ENCODE measurements at regions not wholly inside any gene's neighbourhood (a gene's known extent, or its start where the extent isn't known, plus 50 kb on each side); places are given as distances from the start of the nearest gene placed in this dataset.

DNA sequence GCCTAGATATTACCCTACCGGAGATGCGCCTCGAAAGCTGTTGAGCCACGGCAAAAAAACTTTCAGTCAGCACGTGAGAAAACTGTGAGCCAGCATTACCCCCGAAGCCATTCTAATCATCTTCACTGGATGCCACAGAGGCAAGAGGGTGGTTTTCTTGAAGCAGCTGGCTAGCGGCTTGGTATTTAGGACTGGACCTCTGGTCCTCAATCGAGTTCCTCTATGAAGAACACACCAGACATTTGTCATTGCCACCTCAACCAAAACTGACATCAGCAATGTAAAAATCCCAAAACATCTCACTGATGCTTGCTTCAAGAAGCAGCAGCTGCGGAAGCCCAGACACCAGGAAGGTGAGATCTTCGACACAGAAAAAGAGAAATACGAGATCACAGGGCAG, 52.8 kb upstream of the SLC66A3 start:
- TF ChIP-seq CTCF (IDR thresholded peaks at IDR 0.05; ENCODE audit: insufficient read depth in 1 of 2, low read depth in 1 of 2, low read length in 1 of 2, severe bottlenecking in 1 of 2, unreplicated experiment in 1 of 2): no peak
- ChIA-PET POLR2A (no interaction called here), CTCF (no interaction called here)
- Mint-ChIP-seq H3K4me1 (ENCODE audit: low read depth, unreplicated experiment) (no peaks in the 10 kb centered on the region), H3K27me3 (ENCODE audit: insufficient read depth, unreplicated experiment) (peaks cover 5% of the 10 kb centered on the region), H3K27ac (ENCODE audit: unreplicated experiment) (no peak overlapping the region), H3K9me3 (ENCODE audit: unreplicated experiment) (no peaks in the 10 kb centered on the region), H3K4me3 (ENCODE audit: unreplicated experiment) (no peak overlapping the region), H3K36me3 (ENCODE audit: insufficient read depth, unreplicated experiment) (no peaks in the 10 kb centered on the region)
- BruUV-seq (replicated peaks): no TSS peak
- Histone ChIP-seq H3K4me1 (no peaks in the 10 kb centered on the region), H3K36me3 (ENCODE audit: control insufficient read depth, insufficient read depth, low read length) (no peaks in the 10 kb centered on the region), H3K27me3 (replicated peaks; ENCODE audit: control insufficient read depth, insufficient read depth, low read length) (no peaks in the 10 kb centered on the region; the same call in 1 of the 2 replicates), H3K9me3 (no peaks in the 10 kb centered on the region), H3K4me3 (ENCODE audit: low read depth, low read length) (no peak overlapping the region)
- intact Hi-C loops (cut with micrococcal nuclease; ENCODE audit: unreplicated experiment): no loop called here
- no peak for DNase-seq

- intact Hi-C loops (cut with micrococcal nuclease; ENCODE audit: unreplicated experiment): no loop called here
These were observed 52.1 kb upstream of the SLC66A3 start for GRCh38 chr2:11102956-11103860.

More at GRCh38 chr2:11102956-11103860, 52.1 kb upstream of the SLC66A3 start:
- ChIA-PET POLR2A (no interaction called here), CTCF (no interaction called here)
- H3K27ac Mint-ChIP-seq (ENCODE audit: unreplicated experiment): no peak overlapping the region
- no peak for DNase-seq
- Histone ChIP-seq H3K27me3 (replicated peaks; ENCODE audit: control insufficient read depth, insufficient read depth, low read length) (no peaks in the 10 kb centered on the region; the same call in 1 of the 2 replicates), H3K9me3 (no peaks in the 10 kb centered on the region), H3K36me3 (ENCODE audit: control insufficient read depth, insufficient read depth, low read length) (no peaks in the 10 kb centered on the region), H3K4me1 (no peaks in the 10 kb centered on the region), H3K4me3 (ENCODE audit: low read depth, low read length) (no peak overlapping the region)
- H3K36me3 Mint-ChIP-seq (ENCODE audit: insufficient read depth, unreplicated experiment): no peaks in the 10 kb centered on the region
- no TSS peak for BruUV-seq (replicated peaks)
- H3K27me3 Mint-ChIP-seq (ENCODE audit: insufficient read depth, unreplicated experiment): peaks cover 5% of the 10 kb centered on the region
- H3K4me1 Mint-ChIP-seq (ENCODE audit: low read depth, unreplicated experiment): no peaks in the 10 kb centered on the region
- no peaks in the 10 kb centered on the region for H3K9me3 Mint-ChIP-seq (ENCODE audit: unreplicated experiment)
- TF ChIP-seq CTCF (IDR thresholded peaks at IDR 0.05; ENCODE audit: insufficient read depth in 1 of 2, low read depth in 1 of 2, low read length in 1 of 2, severe bottlenecking in 1 of 2, unreplicated experiment in 1 of 2): no peak
- H3K4me3 Mint-ChIP-seq (ENCODE audit: unreplicated experiment): no peak overlapping the region
